ENCODE measurements at regions not wholly inside any gene's neighbourhood (a gene's known extent, or its start where the extent isn't known, plus 50 kb on each side); places are given as distances from the start of the nearest gene placed in this dataset.

DNA sequence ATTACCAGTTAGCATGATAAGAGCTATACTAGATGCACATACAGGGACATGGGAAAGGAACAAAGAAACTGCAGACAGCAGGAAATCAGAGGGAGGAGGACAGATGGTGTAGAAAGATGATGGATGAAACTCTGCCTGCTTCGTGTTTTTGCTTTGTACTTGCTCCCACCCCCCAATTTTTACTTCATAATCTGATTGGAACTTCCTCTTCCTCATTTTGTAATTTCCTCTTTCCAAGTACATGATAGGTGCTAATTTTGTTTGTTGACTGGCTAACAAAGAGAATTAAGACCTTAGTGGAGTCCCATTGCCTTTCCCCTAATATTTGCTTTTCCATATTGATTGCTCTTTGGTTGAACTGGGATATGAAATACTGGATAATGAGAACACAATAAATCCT lies 76.0 kb upstream of the PELI1 start:
- TF ChIP-seq, protein P1, sequence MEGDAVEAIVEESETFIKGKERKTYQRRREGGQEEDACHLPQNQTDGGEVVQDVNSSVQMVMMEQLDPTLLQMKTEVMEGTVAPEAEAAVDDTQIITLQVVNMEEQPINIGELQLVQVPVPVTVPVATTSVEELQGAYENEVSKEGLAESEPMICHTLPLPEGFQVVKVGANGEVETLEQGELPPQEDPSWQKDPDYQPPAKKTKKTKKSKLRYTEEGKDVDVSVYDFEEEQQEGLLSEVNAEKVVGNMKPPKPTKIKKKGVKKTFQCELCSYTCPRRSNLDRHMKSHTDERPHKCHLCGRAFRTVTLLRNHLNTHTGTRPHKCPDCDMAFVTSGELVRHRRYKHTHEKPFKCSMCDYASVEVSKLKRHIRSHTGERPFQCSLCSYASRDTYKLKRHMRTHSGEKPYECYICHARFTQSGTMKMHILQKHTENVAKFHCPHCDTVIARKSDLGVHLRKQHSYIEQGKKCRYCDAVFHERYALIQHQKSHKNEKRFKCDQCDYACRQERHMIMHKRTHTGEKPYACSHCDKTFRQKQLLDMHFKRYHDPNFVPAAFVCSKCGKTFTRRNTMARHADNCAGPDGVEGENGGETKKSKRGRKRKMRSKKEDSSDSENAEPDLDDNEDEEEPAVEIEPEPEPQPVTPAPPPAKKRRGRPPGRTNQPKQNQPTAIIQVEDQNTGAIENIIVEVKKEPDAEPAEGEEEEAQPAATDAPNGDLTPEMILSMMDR (IDR thresholded peaks at IDR 0.05; ENCODE audit: insufficient read depth, low read length): no peak
- no peak for TF ChIP-seq POLR2AphosphoS5 (IDR thresholded peaks at IDR 0.05; ENCODE audit: low read depth)
- no peak for TF ChIP-seq GABPA (IDR thresholded peaks at IDR 0.05; ENCODE audit: low read depth)
